HG02885 (cell line): ENCODE measurements at regions not wholly inside any gene's neighbourhood (a gene's known extent, or its start where the extent isn't known, plus 50 kb on each side); places are given as distances from the start of the nearest gene placed in this dataset.

Experiments used
- ATAC-seq: cut with Tn5 transposase; IDR thresholded peaks from one replicate; pipeline ENCODE4 v1.9.1; 2021; ENCODE audit warnings: mild to moderate bottlenecking; ENCODE audit not compliant: unreplicated experiment, poor library complexity

DNA sequence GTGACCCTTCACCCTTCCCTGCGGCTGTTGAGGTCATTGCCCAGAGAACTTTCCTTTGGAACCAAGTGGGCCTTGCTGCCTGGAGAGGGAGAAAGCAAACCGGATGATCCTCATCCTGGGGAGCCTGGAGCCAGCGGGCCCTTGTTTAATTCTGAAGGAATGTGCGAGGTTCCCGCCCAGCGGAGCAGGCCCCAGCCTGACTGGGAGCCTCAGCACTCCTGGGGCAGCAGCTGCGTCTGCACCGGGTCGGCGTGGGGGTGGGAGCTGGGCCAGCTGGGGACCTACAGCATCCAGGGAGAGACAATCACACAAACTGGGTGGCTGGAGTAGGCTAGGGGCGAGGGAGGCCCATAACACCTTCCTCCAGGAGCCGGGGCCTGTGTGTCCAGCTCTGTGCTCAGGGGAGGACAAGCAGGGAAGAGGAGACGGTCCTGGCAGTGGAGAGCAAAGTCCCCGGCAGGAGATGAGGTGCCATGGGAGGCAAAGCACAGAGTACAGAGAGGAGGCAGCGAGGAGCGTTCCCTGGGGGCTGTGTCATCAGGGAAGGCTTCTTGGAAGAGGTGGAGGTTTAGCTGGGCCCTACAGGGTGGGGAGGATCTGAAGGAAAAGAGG, 61.9 kb upstream of the HAAO start:
- ATAC-seq: no peak

DNA sequence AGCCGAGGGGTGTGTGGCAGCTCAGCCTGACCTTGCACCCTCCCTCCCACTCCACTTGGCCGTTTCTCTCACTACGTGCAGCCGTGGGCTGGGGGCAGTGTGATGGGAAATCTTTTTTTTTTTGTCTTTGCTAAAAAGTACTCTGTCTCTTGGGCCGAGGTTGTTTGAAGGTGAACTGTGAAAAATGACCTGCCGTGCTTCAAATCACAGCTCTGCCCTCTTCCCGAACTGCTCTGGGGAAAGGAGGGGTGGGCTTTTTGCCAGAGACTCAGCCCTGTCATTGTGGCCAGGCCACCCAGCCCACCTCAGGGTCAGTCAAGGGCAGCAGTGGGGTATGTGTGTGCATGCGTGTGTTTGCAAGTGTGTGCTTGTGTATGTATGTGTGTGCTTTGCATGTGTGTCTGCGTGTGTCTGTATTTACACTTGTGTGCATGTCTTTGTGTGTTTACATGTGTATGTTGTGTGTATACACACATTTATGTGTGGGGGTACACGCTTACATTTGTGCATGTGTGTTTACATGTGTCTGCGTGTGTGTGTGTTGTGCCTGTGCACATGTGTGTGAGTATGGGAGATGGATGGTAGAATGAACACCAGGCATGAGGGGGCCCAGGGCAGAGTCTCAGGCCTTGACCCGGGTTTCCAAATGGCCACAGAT, 61.3 kb upstream of the HAAO start:
- ATAC-seq: no peak

DNA sequence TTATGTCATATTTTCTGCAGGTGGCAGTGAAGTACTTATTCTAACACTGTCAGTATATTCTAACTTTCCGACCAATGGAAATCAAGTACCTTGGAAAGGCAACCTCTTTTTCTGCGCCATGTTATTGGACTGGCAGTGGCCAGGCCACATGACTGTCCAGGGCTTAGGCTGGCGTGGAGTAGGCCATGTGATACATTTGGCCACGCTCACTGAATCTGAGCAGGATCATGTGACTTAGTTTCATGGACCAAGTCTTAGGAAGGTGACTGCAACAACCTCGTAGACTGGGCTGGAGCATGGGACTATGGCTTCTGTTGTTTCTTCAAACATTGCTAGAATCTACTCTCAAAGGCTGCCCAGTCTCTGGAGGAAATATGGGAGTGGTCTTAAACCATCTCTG, 60.4 kb upstream of the HAAO start:
- no peak for ATAC-seq

DNA sequence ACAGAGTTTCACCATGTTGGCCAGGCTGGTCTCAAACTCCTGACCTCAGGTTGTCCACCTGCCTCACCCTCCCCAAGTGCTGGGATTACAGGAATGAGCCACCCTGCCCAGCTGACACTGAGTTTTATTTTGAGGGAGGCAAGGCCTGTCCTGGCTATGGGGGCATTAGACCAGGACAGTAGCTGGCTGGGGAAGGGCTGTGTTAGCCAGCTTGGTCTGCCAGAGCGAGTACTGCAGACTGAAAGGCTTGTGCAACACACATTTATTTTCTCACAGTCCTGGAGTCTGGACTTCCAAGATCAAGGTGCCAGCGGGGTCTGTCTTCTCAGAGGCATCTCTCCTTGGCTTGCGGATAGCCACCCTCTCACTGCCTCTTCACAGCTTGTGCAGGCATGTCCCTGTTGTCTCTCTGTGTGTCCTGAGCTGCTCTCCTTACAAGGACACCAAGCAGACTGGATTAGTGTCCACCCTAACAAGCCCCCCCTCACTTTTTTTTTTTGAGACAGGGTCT, 59.4 kb upstream of the HAAO start:
- ATAC-seq: no peak

DNA sequence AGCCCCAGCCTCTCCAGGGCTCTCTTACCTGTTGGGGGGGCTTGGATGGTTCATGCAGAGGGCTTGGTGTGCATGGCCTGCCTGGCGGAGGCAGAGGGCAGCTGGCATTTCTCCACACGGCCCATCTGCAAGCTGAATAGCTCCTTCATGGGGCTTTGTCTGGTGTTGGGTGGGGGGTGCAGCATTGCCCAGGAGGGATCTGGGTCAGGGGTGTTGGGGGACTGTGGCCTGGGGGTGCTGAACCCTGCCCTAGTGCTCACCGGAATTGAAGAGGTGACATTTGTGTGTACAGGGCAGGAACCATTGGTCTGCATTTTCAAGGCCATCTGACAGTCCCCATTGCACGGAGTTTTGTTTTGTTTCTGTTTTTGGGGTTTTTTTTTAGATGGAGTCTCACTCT, 58.8 kb upstream of the HAAO start:
- no peak for ATAC-seq

DNA sequence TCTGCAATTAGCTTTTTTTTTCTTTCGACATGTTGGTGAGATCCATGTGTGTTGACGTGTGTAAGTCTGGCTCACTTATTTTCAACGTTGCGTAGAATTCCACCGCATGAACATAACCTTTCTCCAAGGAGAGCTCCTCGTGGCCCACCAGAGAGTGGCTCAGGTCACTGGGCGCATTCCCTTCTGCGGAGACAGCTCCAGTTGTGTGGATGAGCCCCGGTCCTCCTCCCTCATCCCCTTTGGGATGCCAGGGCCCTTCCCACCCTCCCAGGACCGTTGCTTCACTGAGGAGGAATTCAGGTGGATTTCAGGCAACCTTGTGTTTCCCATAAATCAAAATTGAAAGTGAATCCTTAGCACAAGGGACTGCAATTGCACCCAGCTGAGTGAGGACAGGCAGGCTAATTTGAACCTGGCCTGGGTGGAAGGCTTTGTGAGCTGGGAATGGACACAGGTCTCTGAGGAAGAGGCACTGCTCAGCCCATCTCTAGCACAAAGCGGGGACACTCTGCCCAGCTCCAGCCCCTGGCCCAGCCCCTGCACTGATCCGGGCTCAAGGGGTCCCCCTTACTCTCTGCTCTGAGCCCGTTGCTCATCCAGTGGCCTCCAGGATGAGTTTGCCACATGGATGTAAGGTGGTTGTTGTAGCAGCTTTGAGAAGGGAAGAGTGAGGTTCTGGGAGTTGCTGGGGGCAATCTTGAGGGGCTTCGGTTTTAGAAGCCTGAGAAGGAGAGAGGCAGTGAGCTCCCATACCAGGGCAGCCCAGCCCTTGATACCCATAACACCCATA, 57.8 kb upstream of the HAAO start:
- ATAC-seq: no peak

DNA sequence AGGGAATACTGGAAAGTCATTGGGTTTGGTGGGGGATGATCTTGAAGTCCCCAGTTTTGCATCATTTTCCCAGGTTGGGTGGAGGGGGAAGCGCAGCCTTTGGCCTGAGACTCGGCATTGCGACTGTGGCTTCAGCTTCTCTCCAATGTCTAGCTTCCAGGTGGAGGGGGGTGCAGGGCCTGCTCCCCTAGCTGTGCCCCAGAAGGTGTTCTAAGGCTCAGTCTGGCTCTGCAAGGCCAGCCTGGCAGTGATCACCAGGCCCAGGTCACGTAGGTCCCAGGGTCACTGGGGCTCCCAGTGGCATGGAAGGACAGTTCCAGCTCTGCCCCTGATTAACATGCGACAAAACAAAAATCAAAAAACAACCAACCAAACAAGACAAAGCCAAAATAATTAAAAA, 56.9 kb upstream of the HAAO start:
- ATAC-seq: no peak

DNA sequence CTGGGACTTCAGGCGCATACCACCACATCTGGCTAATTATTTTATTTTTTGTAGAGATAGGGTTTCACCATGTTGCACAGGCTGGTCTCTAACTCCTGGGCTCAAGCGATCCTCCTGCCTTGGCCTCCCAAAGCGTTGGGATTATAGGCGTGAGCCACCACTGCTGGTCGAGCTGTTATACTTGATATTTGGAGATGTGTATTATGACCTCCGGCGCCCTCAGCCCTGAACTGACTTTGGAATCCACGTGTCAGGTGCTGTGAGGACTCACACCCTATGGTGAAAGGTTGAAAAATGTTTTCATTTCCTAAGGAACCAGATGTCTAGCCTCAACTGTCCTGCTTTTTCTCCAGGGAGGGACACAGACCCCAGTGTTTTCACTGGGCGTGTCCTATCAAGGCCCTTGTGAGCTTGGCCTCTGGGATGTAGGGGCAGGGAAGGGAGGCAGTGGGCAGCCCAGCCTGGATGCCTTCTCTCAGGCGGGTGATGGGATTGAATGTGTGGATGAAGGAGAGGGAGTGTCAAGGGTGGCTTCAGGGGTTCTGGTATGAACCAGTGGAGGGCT, 56.4 kb upstream of the HAAO start:
- ATAC-seq: no peak

DNA sequence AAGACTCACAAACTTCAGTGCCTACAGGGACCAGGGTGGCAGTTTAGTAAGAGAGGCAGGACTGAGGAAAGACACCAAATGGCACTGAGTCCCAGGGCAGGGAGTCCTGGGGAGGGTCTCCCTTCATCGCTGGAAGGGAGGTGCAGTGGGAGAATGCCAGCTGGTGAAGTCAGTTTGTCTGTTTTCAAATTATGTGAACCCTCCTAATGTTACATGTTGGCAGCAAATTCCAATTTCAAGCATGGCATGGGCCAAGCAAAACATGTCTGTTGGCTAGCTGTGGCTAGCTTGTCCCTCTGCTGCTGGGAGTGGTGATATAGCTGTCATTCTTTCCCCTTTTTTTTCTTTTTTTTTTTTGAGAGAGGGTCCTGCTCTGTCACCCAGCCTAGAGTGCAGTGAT, 55.9 kb upstream of the HAAO start:
- ATAC-seq: no peak

DNA sequence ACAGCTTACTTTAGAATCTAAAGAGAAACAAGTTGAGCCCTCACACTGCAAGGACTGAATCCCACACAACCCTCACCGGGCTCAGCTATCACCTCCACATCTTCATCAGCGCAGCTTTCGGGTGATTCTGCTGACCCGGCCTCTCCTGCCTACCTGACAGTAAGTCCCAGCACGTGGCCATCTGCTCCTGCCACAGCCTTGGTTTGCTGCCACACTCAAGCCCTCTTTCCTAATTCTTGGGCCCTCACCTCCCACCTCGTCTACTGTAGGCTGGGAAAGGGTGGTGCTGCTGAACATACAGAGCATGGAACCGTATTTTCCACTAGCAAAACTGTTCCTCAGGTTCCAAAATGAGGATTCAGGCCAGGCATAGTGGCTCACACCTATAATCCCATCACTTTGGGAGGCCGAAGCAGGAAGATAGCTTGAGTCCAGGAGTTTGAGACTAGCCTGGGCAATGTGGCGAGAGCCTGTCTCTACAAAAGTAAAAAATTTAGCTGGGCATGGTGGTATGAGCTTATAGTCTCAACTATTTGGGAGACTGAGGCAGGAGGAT, 55.3 kb upstream of the HAAO start:
- no peak for ATAC-seq

DNA sequence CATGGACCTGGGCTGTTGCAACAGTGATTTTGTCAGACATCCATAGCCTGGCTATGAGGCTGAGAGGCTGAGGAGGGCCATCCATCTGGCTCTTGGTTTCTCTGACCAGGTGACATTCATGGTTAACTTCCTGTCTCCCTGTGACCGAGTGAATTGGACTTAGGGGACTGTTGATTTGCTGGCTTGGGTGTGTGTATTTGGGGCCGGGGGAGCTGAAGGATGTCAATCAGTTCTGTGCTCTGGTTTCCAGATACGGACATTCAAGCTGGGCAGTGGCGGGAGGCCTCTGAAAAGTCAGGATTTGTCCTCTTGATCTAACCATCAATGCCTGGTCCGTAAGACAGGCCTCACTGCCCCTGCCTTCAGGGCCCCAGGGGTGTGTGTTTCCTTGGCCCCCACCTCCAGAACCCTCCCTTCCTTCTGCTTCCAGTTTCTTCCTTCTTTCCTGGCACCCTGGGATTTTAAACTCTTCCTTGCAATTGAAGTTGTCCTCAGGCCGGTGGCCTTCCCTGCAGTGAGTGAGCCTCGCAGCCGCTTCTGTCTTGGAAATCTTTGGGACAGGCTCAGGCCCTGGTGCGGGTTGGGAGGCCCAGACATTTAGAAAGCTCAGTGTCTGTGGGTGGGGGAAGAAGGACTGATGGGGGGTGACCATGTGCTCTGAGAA, 54.7 kb upstream of the HAAO start:
- no peak for ATAC-seq

DNA sequence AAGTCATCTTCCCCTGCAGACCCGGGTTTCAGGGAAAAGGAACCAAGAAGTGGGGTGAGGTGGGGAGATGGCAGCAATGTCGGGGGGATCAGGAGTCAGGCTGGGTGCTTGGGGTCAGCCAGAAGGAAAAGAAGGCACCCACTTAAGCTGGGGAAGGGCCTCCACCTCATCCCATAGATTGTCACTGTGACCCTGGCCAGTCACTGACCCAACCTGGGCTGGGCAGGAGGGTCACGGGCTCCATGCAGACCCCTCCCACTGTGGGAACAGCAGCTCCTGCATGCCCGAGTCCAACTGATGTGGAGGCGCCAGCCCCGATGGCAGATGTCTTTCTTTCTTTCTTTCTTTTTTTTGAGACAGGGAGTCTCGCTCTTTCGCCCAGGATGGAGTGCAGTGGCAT, 53.6 kb upstream of the HAAO start:
- no peak for ATAC-seq

DNA sequence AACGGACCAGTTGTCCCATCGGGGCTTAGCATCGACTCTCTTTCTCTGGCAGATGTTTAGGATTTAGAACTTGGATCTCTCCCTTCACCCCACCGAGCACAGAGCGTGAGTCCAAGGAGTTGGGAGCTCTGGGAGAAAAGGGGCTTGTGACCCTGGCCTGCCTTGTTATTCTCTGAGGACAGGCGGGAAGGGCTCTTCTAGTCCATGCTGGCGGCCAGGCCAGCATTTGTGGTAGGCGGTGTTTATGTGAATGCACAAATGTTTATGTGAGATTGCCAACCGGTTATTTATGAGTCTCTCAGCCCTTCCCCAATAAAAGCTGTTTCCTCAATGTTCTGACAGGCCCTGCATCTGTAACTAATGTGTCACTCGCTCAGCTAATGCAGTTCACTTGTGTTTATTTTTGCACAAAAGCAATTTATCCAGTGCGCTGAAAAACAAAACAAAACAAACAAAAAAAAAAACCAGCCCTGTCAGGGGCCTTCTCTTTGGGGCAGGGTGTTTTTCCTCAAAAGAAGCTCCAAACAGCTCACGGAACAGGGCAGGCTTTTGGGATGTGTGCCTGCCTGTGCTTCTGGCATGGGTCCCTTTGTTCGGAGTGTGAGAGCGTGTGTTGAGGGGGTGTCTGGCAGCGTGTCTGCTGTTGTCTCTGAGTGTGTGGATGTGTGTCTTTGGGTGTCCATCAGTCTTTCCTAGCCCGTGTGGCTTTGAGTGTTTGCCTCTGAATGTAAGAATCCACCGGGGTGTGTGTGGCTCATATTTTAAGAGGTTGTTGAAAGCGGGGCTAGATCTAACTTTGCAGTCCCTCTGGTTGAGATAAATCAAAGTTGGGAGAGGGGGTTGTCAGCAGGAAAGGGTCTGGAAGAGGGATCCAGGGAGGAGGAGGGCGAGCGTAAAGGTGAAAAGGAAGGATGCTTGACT, 52.8 kb upstream of the HAAO start:
- ATAC-seq: no peak

DNA sequence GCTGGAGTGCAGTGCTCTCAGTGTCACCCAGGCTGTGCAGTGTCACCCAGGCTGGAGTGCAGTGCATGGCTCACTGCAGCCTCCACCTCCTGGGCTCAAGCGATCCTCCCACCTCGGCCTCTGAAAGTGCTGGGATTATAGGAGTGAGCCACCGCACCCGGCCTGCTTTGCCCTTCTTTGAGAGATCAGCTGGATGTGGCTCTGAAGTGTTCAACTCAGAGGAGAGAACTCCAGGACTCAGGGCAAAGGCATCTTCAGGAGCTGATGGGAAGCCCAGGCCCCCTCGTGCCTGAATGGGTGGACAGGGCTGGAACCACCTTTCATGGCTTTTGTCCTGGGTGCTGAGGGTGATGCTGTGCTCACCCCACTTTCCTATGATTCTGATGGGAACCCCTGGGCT, 52.0 kb upstream of the HAAO start:
- no peak for ATAC-seq

DNA sequence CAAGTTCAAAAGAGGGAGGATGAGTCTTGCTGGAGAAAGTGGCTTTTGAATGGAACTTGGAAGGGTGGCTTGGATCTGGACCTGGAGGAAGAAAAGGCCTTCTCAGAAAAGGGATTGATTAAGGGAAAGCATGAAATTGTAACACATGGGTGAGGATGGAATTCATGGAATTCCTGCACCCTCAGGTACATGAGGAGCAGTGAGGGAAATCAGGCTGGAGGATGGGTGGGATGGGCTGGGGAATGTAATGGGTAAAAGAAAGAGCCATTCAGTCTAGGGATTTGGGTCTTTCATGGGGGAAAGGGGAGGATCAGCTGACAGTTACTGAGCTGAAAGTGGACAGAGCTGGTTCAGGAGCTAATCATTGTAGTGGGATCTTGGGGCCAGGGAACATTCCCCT, 51.2 kb upstream of the HAAO start:
- no peak for ATAC-seq

DNA sequence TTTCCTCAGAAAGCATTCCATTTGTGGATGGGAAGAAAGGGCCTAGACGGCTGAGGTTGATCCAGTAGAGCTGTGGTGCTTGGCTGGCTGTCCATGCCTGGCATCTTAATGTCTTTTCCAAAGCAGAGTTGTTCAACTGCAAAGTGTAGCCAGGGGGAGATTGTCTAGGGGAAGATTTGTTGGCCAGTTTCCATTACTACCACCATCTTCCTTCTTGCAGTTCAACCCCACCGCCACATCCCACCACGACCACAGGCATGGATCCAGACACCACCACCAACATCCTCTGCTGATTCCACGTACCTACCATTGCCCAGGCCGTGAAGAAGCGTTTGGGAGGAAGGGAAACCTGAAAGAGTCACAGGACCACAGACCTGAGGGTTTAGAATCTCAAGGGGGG, 50.7 kb upstream of the HAAO start:
- ATAC-seq: no peak

DNA sequence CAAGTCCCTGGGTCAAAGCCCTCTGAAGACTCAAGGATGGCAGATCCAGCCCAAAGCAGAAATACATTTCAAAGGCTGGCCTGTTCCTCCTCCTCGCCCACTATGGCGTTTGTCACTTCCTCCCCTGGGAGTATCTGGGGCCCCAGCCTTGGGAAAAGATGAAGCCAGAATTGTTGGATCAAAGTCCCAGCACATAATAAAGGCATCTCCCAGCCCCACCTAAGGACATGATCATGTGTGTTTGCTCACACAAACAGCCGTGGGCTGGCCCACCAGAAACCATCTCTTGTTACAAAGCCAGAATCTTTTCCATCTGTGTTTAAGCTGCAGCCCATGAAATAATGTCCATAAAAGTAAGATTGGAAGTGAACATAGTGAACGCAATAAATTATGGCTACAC, 50.1 kb upstream of the HAAO start:
- no peak for ATAC-seq
